Ecto neural progenitor cell (in vitro differentiated cells): ENCODE measurements at regions not wholly inside any gene's neighbourhood (a gene's known extent, or its start where the extent isn't known, plus 50 kb on each side); places are given as distances from the start of the nearest gene placed in this dataset.
"Not testable (repeated sequence)": the region's sequence is repeated elsewhere in the genome, so short reads cannot be mapped to it uniquely, and the experiment has no call there.

Experiments used
- DNase-seq: peaks from one replicate; pipeline ENCODE4 v3.0.0-alpha.2; 2018; ENCODE audit warnings: low spot score

DNA sequence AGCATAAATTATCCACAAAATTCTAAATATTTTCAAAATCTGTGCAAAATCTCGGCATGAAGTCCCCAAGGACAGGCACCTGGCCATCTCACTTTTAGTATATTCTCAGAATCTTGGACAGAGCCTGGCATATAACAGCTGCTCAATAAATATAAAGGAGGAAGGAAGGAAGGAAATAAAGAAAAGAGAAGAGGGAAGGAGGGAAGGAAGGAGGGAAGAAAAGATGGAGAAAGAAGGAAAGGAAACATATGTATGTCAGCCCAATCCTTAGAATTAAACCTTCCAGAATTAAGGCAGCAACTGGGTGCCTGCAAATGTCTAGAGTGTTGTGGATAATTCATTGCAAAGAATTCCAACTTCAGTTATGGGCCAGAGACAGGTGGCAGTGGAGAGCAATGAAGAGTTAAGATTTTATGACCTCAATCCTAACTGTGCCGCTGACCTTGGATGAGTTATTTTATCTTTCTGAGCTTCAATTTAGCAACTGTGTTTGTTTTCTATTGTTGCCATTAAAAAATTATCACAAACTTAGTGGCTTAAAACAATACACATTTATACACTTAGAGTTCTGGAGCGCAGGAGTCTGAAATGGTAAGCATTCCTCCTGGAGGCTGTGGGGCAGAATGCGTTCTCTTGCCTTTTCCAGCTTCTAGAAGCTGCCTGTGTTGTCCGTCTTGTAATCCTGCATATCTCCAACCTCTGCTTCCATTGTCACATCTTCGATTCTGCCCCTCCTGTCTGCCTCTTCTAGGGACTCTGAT, 200.9 kb upstream of the MSX2 start:
- DNase-seq: no peak

- no peak for DNase-seq
These were observed 200.0 kb upstream of the MSX2 start for GRCh38 chr5:174524351-174524750.

GRCh38 chr5:174526177-174526576, 198.2 kb upstream of the MSX2 start:
- no peak for DNase-seq

GRCh38 chr5:174527916-174528540, 196.4 kb upstream of the MSX2 start:
- no peak for DNase-seq

- DNase-seq: no peak
These were observed 195.4 kb upstream of the MSX2 start for GRCh38 chr5:174528821-174529544.

DNA sequence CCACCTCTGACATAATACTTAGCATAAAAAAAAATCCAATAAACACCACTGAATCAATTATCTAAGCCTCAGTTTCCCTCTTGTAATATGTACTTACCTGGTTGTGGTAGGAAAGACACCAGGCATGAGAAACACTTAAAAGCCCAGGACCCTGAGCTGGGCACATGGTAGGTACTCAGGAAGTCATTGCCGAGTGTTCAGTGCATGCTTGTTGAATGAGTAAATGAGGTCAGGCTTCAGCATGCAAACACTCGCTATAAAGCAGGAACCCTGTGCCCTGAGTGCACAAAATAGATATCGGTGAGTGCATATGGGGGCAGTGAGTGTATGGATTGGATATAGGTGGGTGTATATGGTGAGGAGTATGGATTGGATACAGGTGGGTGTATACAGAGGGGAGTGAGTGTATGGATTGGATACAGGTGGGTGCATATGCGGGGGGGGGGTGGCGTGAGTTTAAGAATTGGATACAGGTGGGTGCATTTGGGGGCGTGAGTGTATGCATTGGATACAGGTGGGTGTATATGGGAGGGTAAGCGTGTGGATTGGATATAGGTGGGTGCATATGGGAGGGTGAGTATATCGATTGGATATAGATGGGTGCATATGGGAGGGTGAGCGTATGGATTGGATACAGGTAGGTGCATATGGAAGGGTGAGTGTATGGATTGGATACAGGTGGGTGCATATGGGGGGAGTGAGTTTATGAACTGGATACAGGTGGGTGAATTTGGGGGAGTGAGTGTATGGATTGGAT, 194.3 kb upstream of the MSX2 start:
- no peak for DNase-seq

DNA sequence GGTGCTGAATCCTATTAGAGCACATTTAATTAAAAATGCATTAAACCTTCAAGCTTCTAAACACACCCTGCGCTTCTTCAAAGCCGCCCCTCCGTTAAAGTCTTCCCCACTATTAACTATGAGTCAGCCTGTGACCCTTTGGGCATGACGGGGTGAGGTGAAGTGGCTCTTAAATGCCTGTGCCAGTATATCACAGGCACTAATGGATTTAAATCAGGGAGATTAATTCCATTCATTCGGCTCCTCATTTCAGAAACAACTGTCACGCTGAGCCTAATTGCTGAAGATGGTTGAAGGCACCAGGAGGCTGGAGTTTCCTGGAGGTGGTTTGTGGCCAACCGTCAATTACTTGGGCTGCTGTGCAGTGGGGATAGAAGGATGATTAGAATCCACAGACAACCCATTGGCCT, 192.6 kb upstream of the MSX2 start:
- no peak for DNase-seq

DNA sequence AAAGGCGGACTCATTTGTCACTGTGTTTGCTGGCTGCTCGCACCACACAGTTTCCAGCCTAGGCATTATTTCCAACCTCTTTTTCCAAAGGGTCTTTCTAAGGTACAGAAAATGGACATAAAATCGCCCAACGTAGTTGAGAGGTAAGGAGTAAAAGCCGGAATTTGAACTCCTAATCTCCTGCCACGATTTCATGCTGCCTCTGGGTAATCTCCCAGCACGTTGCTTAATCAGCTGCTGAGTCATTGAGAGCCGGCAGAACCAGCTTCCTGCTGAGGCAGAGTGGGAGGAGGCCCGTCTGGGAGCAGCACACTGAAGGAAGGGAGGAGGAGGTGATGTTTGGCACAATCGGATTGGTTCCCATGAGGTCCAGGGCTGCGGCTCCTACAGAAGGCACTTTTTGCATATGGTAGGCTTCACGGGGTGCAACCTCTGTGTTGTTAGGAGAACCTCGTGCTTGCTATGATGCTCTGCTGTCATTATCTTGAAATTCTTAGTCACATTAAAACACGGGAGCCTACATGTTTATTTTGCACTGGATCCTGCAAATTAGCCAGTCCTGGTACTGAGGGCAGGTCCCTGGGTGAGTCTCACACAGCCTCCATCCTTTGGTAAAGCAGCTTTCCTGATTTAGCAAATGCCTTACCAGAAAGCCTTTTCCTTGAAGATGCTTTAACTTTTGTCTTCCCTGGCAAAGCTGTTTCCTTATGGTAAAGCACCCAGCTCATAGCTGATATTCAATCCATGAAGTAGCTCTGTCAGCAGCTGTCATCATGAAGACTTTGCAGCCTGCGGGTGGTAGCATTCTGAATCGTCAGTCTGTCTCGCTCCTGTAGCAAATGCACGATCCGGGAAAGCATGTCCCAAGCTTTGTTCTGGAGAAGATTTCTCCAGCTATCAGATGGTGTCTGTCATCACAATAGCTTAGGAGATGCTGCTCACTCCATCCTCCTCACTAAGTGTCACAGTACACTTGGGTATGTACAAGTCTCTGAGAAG, 191.6 kb upstream of the MSX2 start:
- peak; percentile 87 for DNase-seq

- DNase-seq: no peak
These were observed 190.6 kb upstream of the MSX2 start for GRCh38 chr5:174533751-174534241.

DNA sequence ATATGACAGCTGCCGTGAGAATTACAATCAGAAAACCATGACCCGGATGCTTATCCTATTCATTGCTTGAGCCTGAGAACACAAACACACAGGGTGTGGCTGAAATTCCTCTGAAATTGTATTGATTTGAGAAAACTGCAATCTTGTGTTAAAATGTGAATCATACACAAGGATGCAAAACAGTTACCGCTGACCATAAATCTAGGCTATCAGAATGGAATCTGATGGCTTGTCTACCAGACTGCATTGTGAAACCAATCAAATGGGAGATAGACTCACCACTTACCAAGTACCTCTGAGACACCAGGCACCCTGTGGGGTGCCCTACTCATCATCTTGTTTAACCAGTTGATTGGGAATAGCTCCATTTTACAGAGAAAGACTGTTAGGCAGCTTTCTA, 188.7 kb upstream of the MSX2 start:
- no peak for DNase-seq

- not testable (repeated sequence) for DNase-seq
These were observed 184.6 kb upstream of the MSX2 start for GRCh38 chr5:174539823-174540222.

DNA sequence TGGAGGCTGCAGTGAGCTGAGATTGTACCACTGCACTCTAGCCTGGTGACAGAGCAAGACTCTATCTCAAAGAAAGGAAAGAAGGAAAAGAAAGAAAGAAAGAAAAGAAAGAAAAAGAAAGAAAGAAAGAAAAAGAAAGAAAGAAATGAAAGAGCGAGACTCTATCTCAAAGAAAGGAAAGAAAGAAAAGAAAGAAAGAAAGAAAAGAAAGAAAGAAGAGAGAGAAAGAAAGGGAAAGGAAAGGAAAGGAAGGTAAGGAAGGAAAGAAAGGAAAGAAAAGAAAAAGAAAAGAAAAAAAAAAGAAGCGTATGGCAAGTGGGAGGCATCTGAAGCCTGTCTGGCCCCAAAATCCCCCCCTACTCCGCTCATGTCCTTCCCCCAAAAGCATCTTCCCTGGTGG, 182.3 kb upstream of the MSX2 start:
- DNase-seq: no peak

GRCh38 chr5:174542471-174542870, 181.9 kb upstream of the MSX2 start:
- DNase-seq: no peak

DNA sequence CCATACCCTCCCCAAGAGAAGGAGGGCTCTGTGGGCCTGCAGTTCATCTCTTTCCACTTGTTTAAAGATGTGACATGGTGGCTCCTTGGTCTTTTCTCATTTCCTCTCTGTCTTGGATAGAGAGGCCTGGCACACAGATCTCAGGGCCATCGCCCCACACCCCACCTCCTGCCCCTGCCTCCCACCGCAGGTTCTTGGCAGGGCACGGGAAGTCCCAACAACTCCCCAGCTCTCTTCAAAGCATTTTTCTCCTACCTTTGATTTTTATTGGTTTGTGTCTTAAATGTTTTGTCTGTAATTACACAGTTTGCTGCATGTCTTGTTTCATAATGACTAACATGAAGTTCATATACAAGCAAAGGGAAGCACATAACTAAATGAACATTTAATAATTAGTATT, 178.5 kb upstream of the MSX2 start:
- DNase-seq: no peak

- DNase-seq: no peak
These were observed 176.6 kb upstream of the MSX2 start for GRCh38 chr5:174547814-174548213.

DNA sequence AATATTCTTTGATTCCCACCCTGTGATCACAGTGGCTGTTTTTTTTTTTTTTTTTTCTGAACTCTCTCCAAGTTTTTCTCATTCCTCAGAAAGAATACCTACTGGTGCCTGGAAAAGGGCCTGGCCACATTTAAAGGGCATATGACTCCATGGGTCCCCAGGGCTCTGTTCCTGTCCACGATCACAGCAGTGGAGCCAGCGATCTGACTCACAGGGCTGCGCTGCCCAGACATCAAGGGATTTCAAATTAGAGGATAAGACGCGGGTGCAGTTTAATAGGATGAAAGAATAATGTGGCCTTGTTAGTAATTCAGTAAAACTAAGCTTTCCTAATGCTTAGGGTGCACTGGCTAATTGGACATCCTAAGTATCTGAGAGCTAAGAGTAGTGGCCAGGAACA, 175.1 kb upstream of the MSX2 start:
- no peak for DNase-seq

DNA sequence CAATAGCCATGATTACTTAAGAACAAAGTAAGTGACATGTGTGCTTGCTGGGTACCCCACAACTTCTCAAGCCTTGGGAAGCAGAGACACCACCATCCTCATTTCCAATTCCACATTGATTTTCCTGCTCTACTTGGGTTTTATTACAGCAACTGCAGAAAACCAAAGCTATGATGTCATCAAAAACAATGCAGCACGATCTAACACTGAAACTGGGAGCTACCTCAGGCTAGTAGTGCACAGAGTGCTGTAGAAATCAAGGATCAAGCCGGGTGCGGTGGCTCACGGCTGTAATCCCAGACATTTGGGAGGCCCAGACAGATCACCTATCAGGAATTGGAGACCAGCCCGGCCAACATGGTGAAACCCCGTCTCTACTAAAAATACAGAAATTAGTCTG, 174.4 kb upstream of the MSX2 start:
- DNase-seq: no peak

DNA sequence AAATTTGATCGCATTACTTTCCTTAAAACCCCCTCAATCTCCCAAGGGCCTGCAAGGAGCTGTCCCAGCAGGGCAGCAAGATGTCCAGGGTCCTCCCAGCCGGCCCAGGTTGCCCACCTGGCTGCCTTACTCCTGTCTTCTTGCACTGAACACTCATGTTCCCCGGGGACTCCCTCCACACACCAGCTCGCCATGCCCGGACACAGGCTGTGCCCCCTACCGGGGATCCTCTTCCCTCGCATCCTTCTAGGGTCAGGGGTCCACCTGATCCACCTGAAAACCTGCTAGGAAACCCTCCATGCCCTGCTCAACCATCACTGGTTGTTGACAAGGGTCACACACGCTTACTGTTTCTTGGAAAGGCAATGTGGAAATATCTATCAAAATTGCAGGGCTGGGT, 172.0 kb upstream of the MSX2 start:
- DNase-seq: no peak

DNA sequence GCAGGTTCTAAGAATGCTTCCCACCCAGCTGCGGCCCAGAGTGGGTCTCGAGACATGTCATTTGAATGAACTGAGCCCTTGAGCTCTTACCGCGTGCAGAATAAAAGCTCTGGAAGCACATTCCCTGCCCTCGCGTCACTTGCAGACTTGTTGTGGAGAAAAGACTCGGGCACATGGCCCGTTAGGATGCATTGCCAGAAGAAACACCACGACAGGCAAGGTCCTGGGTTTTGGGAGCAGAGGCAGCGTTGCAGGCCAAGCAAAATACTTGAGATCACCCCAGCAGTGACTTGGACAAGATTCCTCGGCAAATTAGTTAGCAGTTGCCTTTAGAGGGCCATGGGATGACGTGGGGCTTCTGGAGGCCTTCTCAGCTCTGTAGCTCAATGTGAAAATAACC, 170.8 kb upstream of the MSX2 start:
- no peak for DNase-seq

GRCh38 chr5:174555726-174556125, 168.7 kb upstream of the MSX2 start:
- DNase-seq: no peak

DNA sequence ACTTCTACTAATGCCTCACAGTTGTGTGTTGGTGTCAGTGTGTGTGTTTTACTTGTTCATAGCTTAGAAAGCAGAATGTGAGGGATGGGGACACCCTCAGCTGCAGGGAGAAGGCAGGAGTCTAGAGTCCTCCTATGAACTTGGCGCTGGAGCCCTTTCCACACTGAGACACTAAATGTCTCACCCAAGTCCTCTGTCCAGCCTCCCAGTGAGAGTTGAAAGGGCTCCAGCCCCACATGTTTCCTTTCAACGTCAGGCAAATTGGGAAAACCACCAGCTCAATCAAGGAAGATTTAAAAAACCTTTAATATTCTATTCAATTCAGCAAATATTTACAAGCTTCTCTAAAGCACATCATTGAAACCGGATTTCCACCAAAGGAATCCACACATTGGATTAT, 167.6 kb upstream of the MSX2 start:
- no peak for DNase-seq
